Loucy (cell line): ENCODE measurements at regions not wholly inside any gene's neighbourhood (a gene's known extent, or its start where the extent isn't known, plus 50 kb on each side); places are given as distances from the start of the nearest gene placed in this dataset.

Experiments used
- H2AFZ ChIP-seq: fragments of 200-600 bp; sonication (generic); 2 replicates; pipeline ENCODE4 v1.6.0; 2016; ENCODE audit warnings: antibody characterized with exemption, mild to moderate bottlenecking, low read length, moderate library complexity
- H3F3A ChIP-seq: fragments of 200-600 bp; 2 replicates; pipeline ENCODE4 v1.6.0; 2016; ENCODE audit warnings: antibody characterized with exemption, low read depth, mild to moderate bottlenecking
- H3K27me3 ChIP-seq: fragments of 200-600 bp; sonication (generic); 2 replicates; pipeline ENCODE4 v1.6.1; 2014; ENCODE audit warnings: low read length, mild to moderate bottlenecking; ENCODE audit not compliant: insufficient read depth, poor library complexity, severe bottlenecking
- H3K36me3 ChIP-seq: fragments of 200-600 bp; sonication (generic); 2 replicates; pipeline ENCODE4 v1.6.1; 2016; ENCODE audit warnings: low read length; ENCODE audit not compliant: insufficient read depth
- H3K4me1 ChIP-seq: fragments of 200-600 bp; sonication (generic); 2 replicates; pipeline ENCODE4 v1.5.1; 2014; ENCODE audit warnings: low read length, mild to moderate bottlenecking; ENCODE audit not compliant: insufficient read depth, poor library complexity, severe bottlenecking
- H3K4me2 ChIP-seq: fragments of 200-600 bp; sonication (generic); 2 replicates; pipeline ENCODE4 v1.6.0; 2014; ENCODE audit warnings: antibody characterized with exemption, low read length, low read depth, mild to moderate bottlenecking; ENCODE audit not compliant: poor library complexity, severe bottlenecking
- H3K4me3 ChIP-seq: fragments of 200-600 bp; sonication (generic); 2 replicates; pipeline ENCODE4 v1.5.1; 2014; ENCODE audit warnings: low read length, mild to moderate bottlenecking, mixed read lengths; ENCODE audit not compliant: poor library complexity, severe bottlenecking
- H3K79me2 ChIP-seq: fragments of 200-600 bp; sonication (generic); 2 replicates; pipeline ENCODE4 v1.6.1; 2014; ENCODE audit warnings: low read length; ENCODE audit not compliant: insufficient read depth
- H3K9ac ChIP-seq: fragments of 200-600 bp; sonication (generic); 2 replicates; pipeline ENCODE4 v1.6.0; 2014; ENCODE audit warnings: mild to moderate bottlenecking, low read depth, low read length, moderate library complexity; ENCODE audit not compliant: poor library complexity, severe bottlenecking
- H3K9me2 ChIP-seq: fragments of 200-600 bp; sonication (generic); replicated peaks from 2 replicates; pipeline ENCODE4 v1.6.1; 2016; ENCODE audit warnings: low read depth, low read length, mixed read lengths
- H3K9me3 ChIP-seq: fragments of 200-600 bp; sonication (generic); 2 replicates; pipeline ENCODE4 v1.6.1; 2014; ENCODE audit warnings: mild to moderate bottlenecking, antibody characterized with exemption, low read length, low read depth; ENCODE audit not compliant: insufficient read depth
- H4K20me1 ChIP-seq: fragments of 200-600 bp; sonication (generic); 2 replicates; pipeline ENCODE4 v1.6.0; 2014; ENCODE audit warnings: antibody characterized with exemption, low read length, mild to moderate bottlenecking; ENCODE audit not compliant: insufficient read depth, poor library complexity, severe bottlenecking
- EZH2phosphoT487 ChIP-seq: fragments of 200-600 bp; IDR thresholded peaks from 2 replicates; pipeline ENCODE4 v1.6.1; 2018; ENCODE audit warnings: antibody characterized with exemption, mild to moderate bottlenecking, moderate library complexity, borderline replicate concordance
- TF ChIP-seq, protein P1 (sequence below): fragments of 200-600 bp; sonication (generic); conservative IDR thresholded peaks from 2 replicates; pipeline ENCODE4 v1.5.1; 2014; ENCODE audit warnings: mild to moderate bottlenecking, antibody characterized with exemption, low read length

DNA sequence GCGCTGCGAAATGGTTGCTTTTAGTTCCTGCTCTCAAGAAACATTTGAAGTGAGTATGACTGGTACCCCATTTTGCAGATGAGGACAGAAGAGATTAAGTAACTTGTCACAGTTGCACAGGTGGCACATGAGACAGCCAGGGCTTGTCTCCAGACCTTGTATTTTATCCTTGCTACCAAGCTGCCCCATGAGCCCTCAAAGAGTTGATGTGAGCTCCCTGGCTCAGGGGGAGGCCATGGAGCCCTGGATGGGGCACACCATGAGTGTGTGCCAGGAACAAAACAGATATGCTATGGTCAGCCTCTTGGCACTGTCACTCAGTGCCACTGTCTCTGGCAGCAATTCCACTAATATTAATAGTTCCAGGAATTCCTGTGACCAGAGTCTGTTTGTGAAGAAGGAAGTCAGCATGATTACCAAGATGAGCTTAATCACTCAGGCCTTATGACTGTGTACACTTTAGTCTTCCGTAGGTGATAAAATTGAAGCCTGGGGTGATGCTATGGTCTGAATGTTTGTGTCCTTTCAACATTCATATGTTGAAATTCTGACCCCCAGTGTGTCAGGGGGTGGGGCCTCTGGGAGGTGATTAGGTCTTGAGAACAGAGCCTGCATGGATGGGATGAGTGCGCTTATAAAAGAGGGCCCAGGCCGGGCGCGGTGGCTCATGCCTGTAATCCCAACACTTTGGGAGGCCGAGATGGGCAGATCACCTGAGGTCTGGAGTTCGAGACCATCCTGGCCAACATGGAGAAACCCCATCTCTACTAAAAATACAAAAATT, 806.8 kb downstream of the AACS start:
- Histone ChIP-seq H3K4me3 (no peak overlapping the region), H3K9ac (no peak overlapping the region)
- no peak for TF ChIP-seq EZH2phosphoT487
- TF ChIP-seq, protein P1, sequence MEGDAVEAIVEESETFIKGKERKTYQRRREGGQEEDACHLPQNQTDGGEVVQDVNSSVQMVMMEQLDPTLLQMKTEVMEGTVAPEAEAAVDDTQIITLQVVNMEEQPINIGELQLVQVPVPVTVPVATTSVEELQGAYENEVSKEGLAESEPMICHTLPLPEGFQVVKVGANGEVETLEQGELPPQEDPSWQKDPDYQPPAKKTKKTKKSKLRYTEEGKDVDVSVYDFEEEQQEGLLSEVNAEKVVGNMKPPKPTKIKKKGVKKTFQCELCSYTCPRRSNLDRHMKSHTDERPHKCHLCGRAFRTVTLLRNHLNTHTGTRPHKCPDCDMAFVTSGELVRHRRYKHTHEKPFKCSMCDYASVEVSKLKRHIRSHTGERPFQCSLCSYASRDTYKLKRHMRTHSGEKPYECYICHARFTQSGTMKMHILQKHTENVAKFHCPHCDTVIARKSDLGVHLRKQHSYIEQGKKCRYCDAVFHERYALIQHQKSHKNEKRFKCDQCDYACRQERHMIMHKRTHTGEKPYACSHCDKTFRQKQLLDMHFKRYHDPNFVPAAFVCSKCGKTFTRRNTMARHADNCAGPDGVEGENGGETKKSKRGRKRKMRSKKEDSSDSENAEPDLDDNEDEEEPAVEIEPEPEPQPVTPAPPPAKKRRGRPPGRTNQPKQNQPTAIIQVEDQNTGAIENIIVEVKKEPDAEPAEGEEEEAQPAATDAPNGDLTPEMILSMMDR: no peak

GRCh38 chr12:125873016-125873415, 807.8 kb downstream of the AACS start:
- no peaks in the 10 kb centered on the region for H3K9me3 ChIP-seq
- H4K20me1 ChIP-seq: no peaks in the 10 kb centered on the region
- no peaks in the 10 kb centered on the region for H3K9me2 ChIP-seq
- no peaks in the 10 kb centered on the region for H3K79me2 ChIP-seq
- H3K4me1 ChIP-seq: no peaks in the 10 kb centered on the region
- no peak overlapping the region for H3K4me3 ChIP-seq
- H3K36me3 ChIP-seq: no peaks in the 10 kb centered on the region
- no peaks in the 10 kb centered on the region for H3K27me3 ChIP-seq
- no peaks in the 10 kb centered on the region for H3F3A ChIP-seq
- TF ChIP-seq, protein P1: no peak
- no peak for TF ChIP-seq EZH2phosphoT487
- no peak overlapping the region for H3K4me2 ChIP-seq
- H2AFZ ChIP-seq: no peak overlapping the region
- no peak overlapping the region for H3K9ac ChIP-seq

More for the DNA sequence above, 806.8 kb downstream of the AACS start:
- H4K20me1 ChIP-seq: no peaks in the 10 kb centered on the region
- H3K9me2 ChIP-seq: no peaks in the 10 kb centered on the region
- no peaks in the 10 kb centered on the region for H3K4me1 ChIP-seq
- no peaks in the 10 kb centered on the region for H3K79me2 ChIP-seq
- H3K36me3 ChIP-seq: no peaks in the 10 kb centered on the region
- H3K27me3 ChIP-seq: no peaks in the 10 kb centered on the region
- H3K4me2 ChIP-seq: no peak overlapping the region
- no peaks in the 10 kb centered on the region for H3F3A ChIP-seq
- no peak overlapping the region for H2AFZ ChIP-seq
- no peaks in the 10 kb centered on the region for H3K9me3 ChIP-seq

GRCh38 chr12:125878483-125878882, 813.2 kb downstream of the AACS start:
- Histone ChIP-seq H3K9me3 (peaks cover 10% of the 10 kb centered on the region; the same call in 1 of the 2 replicates), H4K20me1 (no peaks in the 10 kb centered on the region), H3K79me2 (no peaks in the 10 kb centered on the region), H3K9me2 (no peaks in the 10 kb centered on the region), H3K4me1 (no peaks in the 10 kb centered on the region), H3K4me2 (no peak overlapping the region), H3K9ac (no peak overlapping the region), H3K4me3 (no peak overlapping the region), H3K36me3 (no peaks in the 10 kb centered on the region), H3K27me3 (no peaks in the 10 kb centered on the region), H3F3A (no peaks in the 10 kb centered on the region), H2AFZ (no peak overlapping the region)
- TF ChIP-seq EZH2phosphoT487: no peak
- TF ChIP-seq, protein P1: no peak
